K562 (cell line): ENCODE measurements at regions not wholly inside any gene's neighbourhood (a gene's known extent, or its start where the extent isn't known, plus 50 kb on each side); places are given as distances from the start of the nearest gene placed in this dataset.

Source experiments
- ATAC-seq: fragments of 200-7000 bp; cut with Tn5 transposase; 3 replicates; pipeline ENCODE4 v1.9.1; 2020; ENCODE audit warnings: moderate library complexity
- BruUV-seq: library from RNA; stranded (reverse); fragments of 400-500 nt; replicated peaks from 2 replicates; lab custom pipeline; 2021; lab: Mats Ljungman, UMichigan
- CTCF ChIA-PET: fragments of 300-600 bp; formaldehyde crosslinking; extraction: SDS; loops from one replicate; lab custom pipeline; 2021; ENCODE audit warnings: low intra/inter-chr PET ratio; lab: Yijun Ruan, JAX
- POLR2A ChIA-PET: fragments of 300-600, 350-650 bp; sonication (Branson Sonifier 250); formaldehyde crosslinking; extraction: SDS; loops from one replicate; lab custom pipeline; 2021; ENCODE audit warnings: antibody characterized with exemption, inconsistent platforms; lab: Yijun Ruan, JAX
- DNase-seq, 4 experiments: peaks; one replicate each; pipeline versions ENCODE4 v3.0.0 to v3.0.0-alpha.2; 2011 to 2018; ENCODE audit warnings: low spot score in 3 of 4, mixed read lengths in 3 of 4; ENCODE audit errors: extremely low read depth in 1 of 4
- FAIRE-seq: peaks from 2 replicates; lab custom pipeline; 2011; peaks lifted over from hg19 to GRCh38; lab: Jason Lieb, UNC
- H2AFZ ChIP-seq: 2 replicates; pipeline ENCODE4 v1.6.0; 2011; ENCODE audit warnings: low read depth, low read length, control low read depth, inconsistent platforms
- H3K27ac ChIP-seq: fragments of 200-600 bp; 3 replicates; pipeline ENCODE4 v1.8.0; 2011; ENCODE audit warnings: low read depth, mild to moderate bottlenecking, control low read depth, inconsistent platforms, low read length, moderate library complexity, mixed read lengths; ENCODE audit errors: extremely low read depth
- H3K27me3 ChIP-seq, 2 experiments: fragments of 300-600 bp in 1 of 2; 2 replicates in 1 of 2; 3 replicates in 1 of 2; pipeline versions ENCODE4 v1.6.0 to v1.8.0; 2011; ENCODE audit warnings: inconsistent platforms in 2 of 2, low read length in 2 of 2, mild to moderate bottlenecking in 1 of 2, mixed read lengths in 1 of 2, moderate library complexity in 1 of 2; ENCODE audit not compliant: control insufficient read depth in 2 of 2, insufficient read depth in 2 of 2
- H3K36me3 ChIP-seq: fragments of 300-600 bp; 3 replicates; pipeline ENCODE4 v1.8.0; 2011; ENCODE audit warnings: mild to moderate bottlenecking, low read length, inconsistent platforms; ENCODE audit not compliant: control insufficient read depth, insufficient read depth
- H3K4me1 ChIP-seq, 2 experiments: fragments of 200-600 bp in 1 of 2; replicated peaks in 1 of 2; 2 replicates in 1 of 2; 3 replicates in 1 of 2; pipeline versions ENCODE4 v1.5.1 to v1.8.0; 2011; ENCODE audit warnings: inconsistent platforms in 2 of 2, low read length in 2 of 2, mild to moderate bottlenecking in 1 of 2, mixed read lengths in 1 of 2, moderate library complexity in 1 of 2; ENCODE audit not compliant: control insufficient read depth in 2 of 2, insufficient read depth in 2 of 2
- H3K4me2 ChIP-seq: 2 replicates; pipeline ENCODE4 v1.6.1; 2011; ENCODE audit warnings: low read length, control low read depth, inconsistent platforms, mixed read lengths; ENCODE audit not compliant: insufficient read depth
- H3K4me3 ChIP-seq: fragments of 200-600 bp; sonication (generic), shearing (Covaris generic); 2 replicates; pipeline ENCODE4 v1.5.1; 2016; ENCODE audit warnings: control low read depth, inconsistent platforms
- H3K79me2 ChIP-seq: fragments of 200-600 bp; 3 replicates; pipeline ENCODE4 v1.8.0; 2011; ENCODE audit warnings: low read length, inconsistent platforms; ENCODE audit not compliant: control insufficient read depth, insufficient read depth
- H3K9ac ChIP-seq, 2 experiments: 2 replicates each; pipeline versions ENCODE4 v1.6.0 to v1.6.1; 2011; ENCODE audit warnings: low read depth in 2 of 2, low read length in 2 of 2, control low read depth in 1 of 2, inconsistent platforms in 1 of 2, mild to moderate bottlenecking in 1 of 2, mixed read lengths in 1 of 2; ENCODE audit not compliant: insufficient read depth in 1 of 2
- H3K9me1 ChIP-seq: one replicate; pipeline ENCODE4 v1.6.0; 2011; ENCODE audit warnings: inconsistent platforms, mild to moderate bottlenecking, low read length, moderate library complexity; ENCODE audit not compliant: control insufficient read depth, insufficient read depth
- H3K9me3 ChIP-seq: replicated peaks from 2 replicates; pipeline ENCODE4 v1.5.1; 2011; ENCODE audit warnings: low read depth, low read length, inconsistent platforms; ENCODE audit not compliant: control insufficient read depth, insufficient read depth
- H4K20me1 ChIP-seq: replicated peaks from 2 replicates; pipeline ENCODE4 v1.6.1; 2011; ENCODE audit warnings: low read length, inconsistent platforms, mixed read lengths; ENCODE audit not compliant: control insufficient read depth, insufficient read depth
- FOSL1 ChIP-seq: fragments of 200-800 bp; sonication (Bioruptor generic); conservative IDR thresholded peaks from 2 replicates; pipeline ENCODE4 v1.6.1; 2016; ENCODE audit warnings: missing genetic modification characterization, missing compliant biosample characterization
- LARP7 ChIP-seq: fragments of 450-650 bp; IDR thresholded peaks from 2 replicates; pipeline ENCODE4 v1.6.1; 2016
- PHF8 ChIP-seq: fragments of 200-600 bp; sonication (generic); IDR thresholded peaks from 2 replicates; pipeline ENCODE4 v1.6.1; 2012; ENCODE audit warnings: mixed run types, mild to moderate bottlenecking, inconsistent platforms, low read length, moderate library complexity, borderline replicate concordance
- POLR2AphosphoS5 ChIP-seq: IDR thresholded peaks from 2 replicates; pipeline ENCODE4 v1.6.1; 2011; ENCODE audit warnings: mild to moderate bottlenecking, low read depth, low read length, moderate library complexity; ENCODE audit not compliant: control insufficient read depth, insufficient read depth
- SP1 ChIP-seq: sonication (generic); formaldehyde crosslinking; IDR thresholded peaks from 2 replicates; pipeline ENCODE4 v1.8.1; 2022; ENCODE audit warnings: mild to moderate bottlenecking, missing genetic modification reagents
- SREBF2 ChIP-seq: sonication (generic); formaldehyde crosslinking; IDR thresholded peaks from 2 replicates; pipeline ENCODE4 v1.4.0; 2020; ENCODE audit warnings: mild to moderate bottlenecking, missing genetic modification reagents
- SRSF1 ChIP-seq: fragments of 200-400 bp; formaldehyde crosslinking; IDR thresholded peaks from 2 replicates; pipeline ENCODE4 v1.6.1; 2017; ENCODE audit warnings: mild to moderate bottlenecking, low read depth, low read length, moderate library complexity
- TRIM28 ChIP-seq: fragments of 450-650 bp; IDR thresholded peaks from 2 replicates; pipeline ENCODE4 v1.6.1; 2017
- ZKSCAN8 ChIP-seq: fragments of 200-800 bp; sonication (Bioruptor generic); IDR thresholded peaks from 2 replicates; pipeline ENCODE4 v1.6.1; 2016; ENCODE audit warnings: missing genetic modification characterization, missing compliant biosample characterization
- WGBS: fragments of 100-300 bp; shearing (Covaris generic); methylation state at CpG from one replicate; pipeline ENCODE4 v1.1.6; 2016; ENCODE audit warnings: low coverage, mixed read lengths; ENCODE audit not compliant: insufficient coverage; ENCODE audit errors: missing lambda C conversion rate; 5-methylcytosine and 5-hydroxymethylcytosine counted together
- in situ Hi-C: fragments of 300-500 bp; cut with MboI; formaldehyde crosslinking; loops from 4 replicates; pipeline ENCODE4 v1.15.0; 2018; ENCODE audit warnings: inconsistent platforms, mixed read lengths
- intact Hi-C: fragments of 100-400 bp; cut with micrococcal nuclease; formaldehyde crosslinking; loops from 2 replicates; pipeline ENCODE4 v1.14.2; 2022
- TF ChIP-seq, protein P1 (sequence below): fragments of 250-450 bp; sonication (Bioruptor Pico); IDR thresholded peaks from 2 replicates; pipeline ENCODE4 v1.9.0; 2021; ENCODE audit warnings: mild to moderate bottlenecking
- TF ChIP-seq, protein P2 (sequence below): fragments of 450-650 bp; IDR thresholded peaks from one replicate; pipeline ENCODE4 v1.6.1; 2018; ENCODE audit warnings: mild to moderate bottlenecking, moderate library complexity; ENCODE audit not compliant: partially characterized antibody
- TF ChIP-seq, protein P3 (sequence below): conservative IDR thresholded peaks from 2 replicates; pipeline ENCODE4 v1.6.1; 2011; ENCODE audit warnings: low read depth, mild to moderate bottlenecking, low read length; ENCODE audit not compliant: control insufficient read depth
- TF ChIP-seq, protein P4 (sequence below), 2 experiments: fragments of 450-650 bp in 1 of 2; sonication (generic) in 1 of 2; formaldehyde crosslinking; conservative IDR thresholded peaks; 2 replicates each; pipeline versions ENCODE4 v1.4.0 to v1.8.1; 2020 to 2022; ENCODE audit warnings: mild to moderate bottlenecking in 1 of 2, missing genetic modification reagents in 1 of 2

DNA sequence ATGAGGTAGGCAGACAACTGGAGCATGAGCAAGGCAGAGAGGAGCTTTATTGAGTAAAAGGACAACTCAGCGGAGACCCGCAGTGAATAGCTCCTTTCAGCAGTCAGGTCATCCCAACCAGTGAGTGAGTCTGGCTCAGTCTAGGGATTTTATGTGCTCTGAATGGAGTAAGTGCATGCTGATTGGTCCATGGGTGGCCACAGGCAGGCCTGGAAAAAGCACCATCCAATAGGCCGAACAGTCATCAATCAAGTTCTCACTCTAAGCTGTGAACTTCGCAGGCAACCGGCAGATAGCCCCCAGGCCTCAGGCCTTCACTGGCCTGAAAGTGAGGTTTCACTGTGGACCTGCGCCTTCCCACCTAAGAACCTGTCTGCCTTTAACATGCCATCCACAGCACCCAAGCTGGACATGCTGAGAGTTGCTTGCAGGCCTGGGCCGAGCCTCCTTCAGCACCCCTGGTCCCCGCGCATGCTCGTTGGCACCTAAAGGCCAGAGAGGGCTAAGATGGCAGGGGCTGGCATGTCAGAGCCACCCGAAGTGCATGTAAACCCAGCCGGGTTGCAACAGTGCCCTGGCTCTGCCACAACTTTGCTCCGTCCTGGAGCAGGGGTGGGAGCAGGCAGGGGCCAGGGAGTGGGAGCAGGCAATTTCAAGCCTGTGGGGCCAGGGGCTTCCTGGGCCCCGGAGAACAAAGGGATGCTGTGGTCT, 698.7 kb downstream of the SLITRK1 start:
- ChIA-PET POLR2A (no interaction called here), CTCF (no interaction called here)
- ATAC-seq (no peak), DNase-seq (no peak), FAIRE-seq (no peak)
- no peaks in the 10 kb centered on the region for H3K9me1 ChIP-seq
- no peaks in the 10 kb centered on the region for H3K36me3 ChIP-seq
- no peak overlapping the region for H3K4me3 ChIP-seq
- H3K4me1 ChIP-seq: no peaks in the 10 kb centered on the region
- in situ Hi-C loops (no loop called here), intact Hi-C loops (no loop called here)
- TF ChIP-seq POLR2AphosphoS5 (no peak), TRIM28 (no peak), SRSF1 (no peak), ZKSCAN8 (CRISPR knock-in tag) (no peak), SP1 (no peak)
- BruUV-seq: no TSS peak
- no peaks in the 10 kb centered on the region for H3K9me3 ChIP-seq
- H3K9ac ChIP-seq: no peak overlapping the region
- no peak overlapping the region for H3K27ac ChIP-seq
- no peaks in the 10 kb centered on the region for H3K27me3 ChIP-seq
- no peaks in the 10 kb centered on the region for H4K20me1 ChIP-seq
- no peaks in the 10 kb centered on the region for H3K79me2 ChIP-seq
- H2AFZ ChIP-seq: no peak overlapping the region
- no peak overlapping the region for H3K4me2 ChIP-seq
- WGBS: 7% methylated on average over 7 of the region's 14 CpGs

DNA sequence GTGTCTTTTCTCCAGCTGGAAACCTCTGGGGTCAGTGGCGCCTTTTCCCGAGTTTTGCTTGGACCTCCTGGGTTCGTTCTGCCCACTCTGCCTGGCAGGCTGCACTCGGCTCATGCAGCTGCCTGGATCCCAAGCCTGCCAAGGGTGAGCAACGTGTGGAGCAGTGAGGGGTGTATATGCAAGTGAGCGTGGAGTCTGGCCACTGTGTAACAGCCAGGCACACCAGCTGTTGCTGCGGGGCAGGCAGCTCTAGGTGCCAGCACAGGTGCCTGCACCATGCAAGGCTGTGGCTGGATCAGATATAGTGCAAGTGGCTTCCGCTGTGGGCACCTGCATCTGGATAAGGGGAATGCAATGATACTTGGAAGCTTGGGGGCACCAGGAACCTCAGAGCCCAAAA, 699.4 kb downstream of the SLITRK1 start:
- Histone ChIP-seq H3K4me1 (no peaks in the 10 kb centered on the region), H3K9me3 (no peaks in the 10 kb centered on the region), H3K36me3 (no peaks in the 10 kb centered on the region), H3K4me2 (no peak overlapping the region), H3K27me3 (no peaks in the 10 kb centered on the region), H2AFZ (no peak overlapping the region), H3K4me3 (no peak overlapping the region), H3K27ac (no peak overlapping the region), H3K79me2 (no peaks in the 10 kb centered on the region), H3K9me1 (no peaks in the 10 kb centered on the region), H3K9ac (no peak overlapping the region), H4K20me1 (no peaks in the 10 kb centered on the region)
- ATAC-seq (no peak), DNase-seq (no peak), FAIRE-seq (no peak)
- POLR2A ChIA-PET: no interaction called here
- BruUV-seq: no TSS peak
- CTCF ChIA-PET: no interaction called here
- 0% methylated on average over 7 of the region's 8 CpGs for WGBS
- intact Hi-C loops (no loop called here), in situ Hi-C loops (no loop called here)
- no peak for TF ChIP-seq PHF8
- TF ChIP-seq FOSL1: no peak
- TF ChIP-seq, protein P1, sequence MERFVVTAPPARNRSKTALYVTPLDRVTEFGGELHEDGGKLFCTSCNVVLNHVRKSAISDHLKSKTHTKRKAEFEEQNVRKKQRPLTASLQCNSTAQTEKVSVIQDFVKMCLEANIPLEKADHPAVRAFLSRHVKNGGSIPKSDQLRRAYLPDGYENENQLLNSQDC (CRISPR knock-in tag): no peak
- TF ChIP-seq SREBF2: no peak
- TF ChIP-seq, protein P2, sequence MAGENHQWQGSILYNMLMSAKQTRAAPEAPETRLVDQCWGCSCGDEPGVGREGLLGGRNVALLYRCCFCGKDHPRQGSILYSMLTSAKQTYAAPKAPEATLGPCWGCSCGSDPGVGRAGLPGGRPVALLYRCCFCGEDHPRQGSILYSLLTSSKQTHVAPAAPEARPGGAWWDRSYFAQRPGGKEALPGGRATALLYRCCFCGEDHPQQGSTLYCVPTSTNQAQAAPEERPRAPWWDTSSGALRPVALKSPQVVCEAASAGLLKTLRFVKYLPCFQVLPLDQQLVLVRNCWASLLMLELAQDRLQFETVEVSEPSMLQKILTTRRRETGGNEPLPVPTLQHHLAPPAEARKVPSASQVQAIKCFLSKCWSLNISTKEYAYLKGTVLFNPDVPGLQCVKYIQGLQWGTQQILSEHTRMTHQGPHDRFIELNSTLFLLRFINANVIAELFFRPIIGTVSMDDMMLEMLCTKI: no peak
- TF ChIP-seq, protein P3, sequence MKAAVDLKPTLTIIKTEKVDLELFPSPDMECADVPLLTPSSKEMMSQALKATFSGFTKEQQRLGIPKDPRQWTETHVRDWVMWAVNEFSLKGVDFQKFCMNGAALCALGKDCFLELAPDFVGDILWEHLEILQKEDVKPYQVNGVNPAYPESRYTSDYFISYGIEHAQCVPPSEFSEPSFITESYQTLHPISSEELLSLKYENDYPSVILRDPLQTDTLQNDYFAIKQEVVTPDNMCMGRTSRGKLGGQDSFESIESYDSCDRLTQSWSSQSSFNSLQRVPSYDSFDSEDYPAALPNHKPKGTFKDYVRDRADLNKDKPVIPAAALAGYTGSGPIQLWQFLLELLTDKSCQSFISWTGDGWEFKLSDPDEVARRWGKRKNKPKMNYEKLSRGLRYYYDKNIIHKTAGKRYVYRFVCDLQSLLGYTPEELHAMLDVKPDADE: no peak
- no peak for TF ChIP-seq LARP7
- TF ChIP-seq, protein P4, sequence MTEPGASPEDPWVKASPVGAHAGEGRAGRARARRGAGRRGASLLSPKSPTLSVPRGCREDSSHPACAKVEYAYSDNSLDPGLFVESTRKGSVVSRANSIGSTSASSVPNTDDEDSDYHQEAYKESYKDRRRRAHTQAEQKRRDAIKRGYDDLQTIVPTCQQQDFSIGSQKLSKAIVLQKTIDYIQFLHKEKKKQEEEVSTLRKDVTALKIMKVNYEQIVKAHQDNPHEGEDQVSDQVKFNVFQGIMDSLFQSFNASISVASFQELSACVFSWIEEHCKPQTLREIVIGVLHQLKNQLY (CRISPR knock-in tag; conservative IDR thresholded peaks at IDR 0.05): no peak
